IMR-90 (cell line): ENCODE measurements at regions not wholly inside any gene's neighbourhood (a gene's known extent, or its start where the extent isn't known, plus 50 kb on each side); places are given as distances from the start of the nearest gene placed in this dataset.

ENCODE experiments used
- ATAC-seq: fragments of 200-7000 bp; cut with Tn5 transposase; 2 replicates; pipeline ENCODE4 v1.9.1; 2020; ENCODE audit warnings: low read depth, mild to moderate bottlenecking, moderate library complexity
- BruUV-seq: library from RNA; stranded (reverse); fragments of 400-500 nt; replicated peaks from 2 replicates; lab custom pipeline; 2021; lab: Mats Ljungman, UMichigan
- CTCF ChIA-PET: fragments of 300-600 bp; formaldehyde crosslinking; extraction: SDS; loops from one replicate; lab custom pipeline; 2021; ENCODE audit warnings: antibody characterized with exemption; lab: Yijun Ruan, JAX
- POLR2A ChIA-PET: fragments of 300-600 bp; sonication (Branson Sonifier 250); formaldehyde crosslinking; loops from one replicate; lab custom pipeline; 2022; ENCODE audit warnings: antibody characterized with exemption; ENCODE audit not compliant: unreplicated experiment; lab: Charles Lee
- DNase-seq: peaks from one replicate; pipeline ENCODE4 v3.0.0; 2013
- H2AFZ ChIP-seq: replicated peaks from 2 replicates; pipeline ENCODE3; 2013; ENCODE audit warnings: low read length, mild to moderate bottlenecking; ENCODE audit not compliant: poor library complexity
- H2AK5ac ChIP-seq: 2 replicates; pipeline ENCODE4 v1.6.1; 2013; ENCODE audit warnings: low read depth, low read length, inconsistent platforms
- H2AK9ac ChIP-seq: replicated peaks from 2 replicates; pipeline ENCODE3; 2013; ENCODE audit warnings: mild to moderate bottlenecking, low read depth, low read length, moderate library complexity; ENCODE audit not compliant: poor library complexity
- H2BK120ac ChIP-seq: 2 replicates; pipeline ENCODE4 v1.6.1; 2013; ENCODE audit warnings: low read depth, low read length, inconsistent platforms
- H2BK15ac ChIP-seq: 3 replicates; pipeline ENCODE4 v1.6.1; 2013; ENCODE audit warnings: low read depth, low read length, inconsistent platforms
- H2BK20ac ChIP-seq: 2 replicates; pipeline ENCODE4 v1.6.1; 2013; ENCODE audit warnings: low read depth, mild to moderate bottlenecking, inconsistent platforms, low read length, moderate library complexity
- H2BK5ac ChIP-seq: 2 replicates; pipeline ENCODE4 v1.6.1; 2013; ENCODE audit warnings: mild to moderate bottlenecking, low read depth, low read length, inconsistent platforms; ENCODE audit not compliant: poor library complexity, severe bottlenecking
- H3K14ac ChIP-seq: replicated peaks from 2 replicates; pipeline ENCODE4 v1.6.1; 2013; ENCODE audit warnings: low read depth, low read length, inconsistent platforms
- H3K18ac ChIP-seq: 2 replicates; pipeline ENCODE4 v1.6.1; 2013; ENCODE audit warnings: low read depth, low read length, control low read depth
- H3K23ac ChIP-seq: 2 replicates; pipeline ENCODE4 v1.6.1; 2013; ENCODE audit warnings: low read depth, low read length, inconsistent platforms
- H3K27ac ChIP-seq: 2 replicates; pipeline ENCODE4 v1.5.1; 2013; ENCODE audit warnings: mild to moderate bottlenecking, control low read depth, low read length; ENCODE audit not compliant: insufficient read depth
- H3K27me3 ChIP-seq: 2 replicates; pipeline ENCODE4 v1.6.1; 2013; ENCODE audit warnings: low read length; ENCODE audit not compliant: control insufficient read depth, insufficient read depth
- H3K36me3 ChIP-seq: 2 replicates; pipeline ENCODE4 v1.6.1; 2013; ENCODE audit warnings: low read length, mixed read lengths; ENCODE audit not compliant: control insufficient read depth, insufficient read depth
- H3K4ac ChIP-seq: 2 replicates; pipeline ENCODE4 v1.6.1; 2013; ENCODE audit warnings: low read depth, low read length, inconsistent platforms
- H3K4me1 ChIP-seq: 2 replicates; pipeline ENCODE4 v1.6.1; 2013; ENCODE audit warnings: low read length, mixed read lengths; ENCODE audit not compliant: control insufficient read depth, insufficient read depth
- H3K4me2 ChIP-seq: 2 replicates; pipeline ENCODE4 v1.6.1; 2013; ENCODE audit warnings: low read depth, mild to moderate bottlenecking, control low read depth, low read length, moderate library complexity
- H3K4me3 ChIP-seq: 2 replicates; pipeline ENCODE4 v1.5.1; 2013; ENCODE audit warnings: low read depth, mild to moderate bottlenecking, control low read depth, low read length, moderate library complexity; ENCODE audit not compliant: insufficient read depth
- H3K56ac ChIP-seq: 2 replicates; pipeline ENCODE4 v1.6.1; 2013; ENCODE audit warnings: low read length, inconsistent platforms; ENCODE audit not compliant: insufficient read depth; ENCODE audit errors: extremely low read depth
- H3K79me1 ChIP-seq, 2 experiments: 2 replicates each; pipeline ENCODE4 v1.6.1; 2013; ENCODE audit warnings: low read length in 2 of 2, inconsistent platforms in 1 of 2, low read depth in 1 of 2
- H3K9ac ChIP-seq: 2 replicates; pipeline ENCODE4 v1.6.1; 2013; ENCODE audit warnings: low read depth, low read length, control low read depth
- H3K9me1 ChIP-seq: 2 replicates; pipeline ENCODE4 v1.6.1; 2013; ENCODE audit warnings: low read length, inconsistent platforms; ENCODE audit not compliant: insufficient read depth
- H3K9me3 ChIP-seq: 2 replicates; pipeline ENCODE4 v1.6.1; 2013; ENCODE audit warnings: low read length; ENCODE audit not compliant: control insufficient read depth, insufficient read depth
- H4K20me1 ChIP-seq: 2 replicates; pipeline ENCODE4 v1.6.1; 2013; ENCODE audit warnings: low read length, inconsistent platforms; ENCODE audit not compliant: insufficient read depth
- H4K5ac ChIP-seq: 2 replicates; pipeline ENCODE4 v1.6.1; 2013; ENCODE audit warnings: mild to moderate bottlenecking, low read depth, low read length, control low read depth
- H4K8ac ChIP-seq, 2 experiments: 2 replicates each; pipeline ENCODE4 v1.6.1; 2013; ENCODE audit warnings: low read depth in 2 of 2, low read length in 2 of 2, control low read depth in 1 of 2, inconsistent platforms in 1 of 2
- H4K91ac ChIP-seq: 2 replicates; pipeline ENCODE4 v1.6.1; 2013; ENCODE audit warnings: low read depth, low read length, inconsistent platforms; ENCODE audit not compliant: insufficient read depth
- CHD1 ChIP-seq: IDR thresholded peaks from 2 replicates; pipeline ENCODE4 v1.6.1; 2012; ENCODE audit warnings: low read depth, low read length, improper control_type of control experiment
- FOS ChIP-seq: fragments of 150-350 bp; IDR thresholded peaks from 2 replicates; pipeline ENCODE4 v1.6.1; 2016; ENCODE audit warnings: low read depth, low read length
- MXI1 ChIP-seq: IDR thresholded peaks from 2 replicates; pipeline ENCODE4 v1.6.1; 2012; ENCODE audit warnings: low read depth, mild to moderate bottlenecking, low read length, moderate library complexity, borderline replicate concordance
- POLR2A ChIP-seq: IDR thresholded peaks from 2 replicates; pipeline ENCODE4 v1.6.1; 2012; ENCODE audit warnings: mild to moderate bottlenecking, low read depth, low read length
- RAD21 ChIP-seq: IDR thresholded peaks from 2 replicates; pipeline ENCODE4 v1.6.1; 2012; ENCODE audit warnings: low read length, improper control_type of control experiment
- RCOR1 ChIP-seq: IDR thresholded peaks from 2 replicates; pipeline ENCODE4 v1.6.1; 2012; ENCODE audit warnings: mild to moderate bottlenecking, low read length, improper control_type of control experiment; ENCODE audit not compliant: insufficient replicate concordance
- RFX5 ChIP-seq: IDR thresholded peaks from 2 replicates; pipeline ENCODE4 v1.8.0; 2012; ENCODE audit warnings: low read depth, mild to moderate bottlenecking, low read length, moderate library complexity
- SMC3 ChIP-seq: fragments of 150-350 bp; IDR thresholded peaks from 2 replicates; pipeline ENCODE4 v1.6.1; 2016; ENCODE audit warnings: low read depth, mild to moderate bottlenecking, antibody characterized with exemption, low read length, moderate library complexity
- WGBS, 2 experiments: methylation state at CpG; one replicate each; pipeline versions ENCODE4 v1.1.5 to v1.1.7; 2013; ENCODE audit warnings: missing lambda C conversion rate in 2 of 2; ENCODE audit not compliant: insufficient read length in 1 of 2; ENCODE audit errors: extremely low coverage in 2 of 2; 5-methylcytosine and 5-hydroxymethylcytosine counted together
- dilution Hi-C: fragments of 300-500 bp; cut with HindIII; formaldehyde crosslinking; loops from one replicate; pipeline ENCODE4 v1.14.3; 2018; ENCODE audit warnings: low sequenced_read_pairs; ENCODE audit not compliant: unreplicated experiment
- in situ Hi-C: fragments of 300-500 bp; cut with MboI; formaldehyde crosslinking; loops from 3 replicates; pipeline ENCODE4 v1.14.3; 2019; ENCODE audit warnings: low sequenced_read_pairs, inconsistent platforms, mixed read lengths
- intact Hi-C: fragments of 100-400 bp; cut with micrococcal nuclease; formaldehyde crosslinking; loops from 2 replicates; pipeline ENCODE4 v1.10.0; 2022

DNA sequence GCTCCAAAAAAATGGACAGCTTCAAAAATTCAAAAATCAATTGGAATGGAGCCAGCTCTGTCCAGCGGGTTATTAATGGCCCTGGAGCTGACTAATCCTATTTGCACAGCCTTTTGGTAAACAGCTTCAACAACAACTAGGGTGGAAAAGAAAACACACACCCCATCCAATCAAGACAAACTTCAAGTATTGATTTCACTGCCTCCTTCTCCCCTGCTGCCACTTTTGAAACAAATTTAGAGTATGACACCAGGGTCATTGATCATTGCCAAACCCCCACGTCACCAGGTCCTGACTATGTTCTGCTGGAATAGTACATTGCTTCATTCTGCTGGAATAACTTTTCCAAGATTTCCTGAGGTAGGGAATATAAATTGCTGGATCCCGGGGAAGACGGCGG lies 56.8 kb upstream of the GTF3A start:
- H2BK120ac ChIP-seq: no peak overlapping the region
- H2BK5ac ChIP-seq: no peak overlapping the region
- H2BK15ac ChIP-seq: no peak overlapping the region
- no peak overlapping the region for H2AK9ac ChIP-seq
- H3K4ac ChIP-seq: no peak overlapping the region
- in situ Hi-C loops: loop anchor here (10.0 kb wide), 1 partner anchor 617 kb away; the partner anchor contains the start of gene URAD
- ATAC-seq (no peak), DNase-seq (no peak)
- no peak overlapping the region for H3K23ac ChIP-seq
- peaks cover 37% of the 10 kb centered on the region for H3K27me3 ChIP-seq
- H3K9ac ChIP-seq: no peak overlapping the region
- peaks cover 1% of the 10 kb centered on the region; the same call in 1 of the 2 replicates for H3K4me1 ChIP-seq
- TF ChIP-seq FOS (no peak), POLR2A (no peak), RAD21 (no peak), MXI1 (no peak), RCOR1 (no peak), SMC3 (no peak), CHD1 (no peak), RFX5 (no peak)
- H3K14ac ChIP-seq: no peak overlapping the region
- no peak overlapping the region for H2AFZ ChIP-seq
- CTCF ChIA-PET: no interaction called here
- H3K4me3 ChIP-seq: no peak overlapping the region
- peaks cover 3% of the 10 kb centered on the region; the same call in 1 of the 2 replicates for H3K9me3 ChIP-seq
- no peaks in the 10 kb centered on the region for H3K36me3 ChIP-seq
- intact Hi-C loops: no loop called here
- H3K4me2 ChIP-seq: no peak overlapping the region
- POLR2A ChIA-PET: no interaction called here
- H4K8ac ChIP-seq: no peak overlapping the region
- no peaks in the 10 kb centered on the region for H4K20me1 ChIP-seq
- dilution Hi-C loops: no loop called here
- H2BK20ac ChIP-seq: no peak overlapping the region
- no TSS peak for BruUV-seq
- no peak overlapping the region for H4K5ac ChIP-seq
- no peak overlapping the region for H2AK5ac ChIP-seq
- 61% methylated on average over 4 of the region's 5 CpGs; no CpG with 5 or more reads in 1 of the 2 experiments for WGBS, 2 experiments
- no peak overlapping the region for H3K27ac ChIP-seq
- H3K79me1 ChIP-seq: no peaks in the 10 kb centered on the region
- H3K56ac ChIP-seq: no peak overlapping the region
- no peak overlapping the region for H3K18ac ChIP-seq
- H4K91ac ChIP-seq: no peak overlapping the region
- no peaks in the 10 kb centered on the region for H3K9me1 ChIP-seq
